NT2/D1 (cell line): ENCODE measurements at regions not wholly inside any gene's neighbourhood (a gene's known extent, or its start where the extent isn't known, plus 50 kb on each side); places are given as distances from the start of the nearest gene placed in this dataset.
A peak's percentile ranks its signal among the peaks of the same experiment; 100 is the strongest.

Source experiments
- DNase-seq: peaks from one replicate; pipeline ENCODE4 v3.0.0-alpha.2; 2011; ENCODE audit warnings: low read depth, low spot score
- H3K27me3 ChIP-seq: 2 replicates; pipeline ENCODE4 v1.6.0; 2011; ENCODE audit warnings: mild to moderate bottlenecking; ENCODE audit not compliant: insufficient read length, insufficient read depth
- H3K36me3 ChIP-seq: 2 replicates; pipeline ENCODE4 v1.6.1; 2011; ENCODE audit warnings: mild to moderate bottlenecking, low read length, mixed read lengths; ENCODE audit not compliant: insufficient read depth, insufficient read length
- H3K4me1 ChIP-seq: 2 replicates; pipeline ENCODE4 v1.5.1; 2011; ENCODE audit not compliant: insufficient read depth, insufficient read length
- H3K4me3 ChIP-seq: 2 replicates; pipeline ENCODE4 v1.5.1; 2011; ENCODE audit warnings: low read depth; ENCODE audit not compliant: insufficient read length
- H3K9ac ChIP-seq: 2 replicates; pipeline ENCODE4 v1.6.0; 2011; ENCODE audit warnings: low read depth; ENCODE audit not compliant: insufficient read length
- H3K9me3 ChIP-seq: 2 replicates; pipeline ENCODE4 v1.5.1; 2011; ENCODE audit warnings: mild to moderate bottlenecking, low read length; ENCODE audit not compliant: insufficient read depth
- SUZ12 ChIP-seq: IDR thresholded peaks from 2 replicates; pipeline ENCODE4 v1.6.1; 2011; ENCODE audit not compliant: insufficient read length, insufficient read depth; ENCODE audit errors: extremely low read depth
- YY1 ChIP-seq: IDR thresholded peaks from 2 replicates; pipeline ENCODE4 v1.6.1; 2011; ENCODE audit not compliant: insufficient read length, insufficient read depth
- ZNF274 ChIP-seq: IDR thresholded peaks from 2 replicates; pipeline ENCODE4 v1.6.1; 2011; ENCODE audit warnings: mild to moderate bottlenecking, low read depth, low read length

DNA sequence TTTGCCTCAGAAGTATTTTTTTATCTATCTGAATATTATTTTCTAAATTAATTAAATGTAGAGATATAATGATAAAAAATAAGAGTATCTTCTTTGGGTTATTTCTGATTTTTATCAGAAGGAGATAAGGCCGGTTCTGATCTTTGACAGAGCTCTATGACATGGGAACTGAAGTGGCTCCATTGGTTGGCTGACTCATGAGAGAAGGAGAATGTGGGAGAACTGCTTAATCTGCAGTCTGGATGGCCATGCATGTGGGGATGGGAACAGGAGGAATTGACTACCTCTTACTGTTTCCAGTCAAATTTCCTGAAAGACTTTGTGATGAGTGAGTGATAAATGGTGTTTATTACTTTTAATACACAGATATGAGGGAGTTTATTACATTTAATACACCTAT lies 155.8 kb upstream of the ATP2B1 start:
- H3K9ac ChIP-seq = no peak overlapping the region
- peaks cover 12% of the 10 kb centered on the region; the same call in 1 of the 2 replicates for H3K9me3 ChIP-seq
- no peak overlapping the region for H3K4me3 ChIP-seq
- no peak for TF ChIP-seq SUZ12
- TF ChIP-seq YY1 = no peak
- no peak for TF ChIP-seq ZNF274
- no peaks in the 10 kb centered on the region for H3K36me3 ChIP-seq
- no peak for DNase-seq
- no peaks in the 10 kb centered on the region for H3K27me3 ChIP-seq
- no peaks in the 10 kb centered on the region for H3K4me1 ChIP-seq

DNA sequence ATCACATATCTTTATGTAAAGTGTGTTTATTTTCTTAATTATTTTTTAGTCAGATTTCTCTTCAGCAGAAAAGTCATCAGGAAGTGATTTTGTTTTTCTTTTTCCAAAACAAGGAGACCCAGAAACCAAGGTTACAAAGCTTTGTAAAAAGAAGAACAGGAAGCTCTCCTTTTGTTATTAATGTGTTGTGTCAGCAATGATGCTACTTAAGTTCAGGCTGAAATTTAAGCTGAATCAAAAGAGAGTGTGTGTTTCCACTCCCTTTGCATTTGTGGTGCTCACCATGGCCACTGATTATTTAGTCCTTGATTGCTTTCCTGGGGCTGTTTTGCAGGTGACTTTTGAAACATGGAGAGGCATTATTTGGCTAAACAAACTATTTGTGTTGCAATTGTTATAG lies 155.3 kb upstream of the ATP2B1 start:
- H3K4me1 ChIP-seq = no peaks in the 10 kb centered on the region
- H3K4me3 ChIP-seq = no peak overlapping the region
- H3K36me3 ChIP-seq = no peaks in the 10 kb centered on the region
- no peaks in the 10 kb centered on the region for H3K27me3 ChIP-seq
- no peak for TF ChIP-seq YY1
- TF ChIP-seq SUZ12 = no peak
- no peak for TF ChIP-seq ZNF274
- DNase-seq = peak; percentile 28
- no peak overlapping the region for H3K9ac ChIP-seq
- H3K9me3 ChIP-seq = peaks cover 8% of the 10 kb centered on the region; the same call in 1 of the 2 replicates

DNA sequence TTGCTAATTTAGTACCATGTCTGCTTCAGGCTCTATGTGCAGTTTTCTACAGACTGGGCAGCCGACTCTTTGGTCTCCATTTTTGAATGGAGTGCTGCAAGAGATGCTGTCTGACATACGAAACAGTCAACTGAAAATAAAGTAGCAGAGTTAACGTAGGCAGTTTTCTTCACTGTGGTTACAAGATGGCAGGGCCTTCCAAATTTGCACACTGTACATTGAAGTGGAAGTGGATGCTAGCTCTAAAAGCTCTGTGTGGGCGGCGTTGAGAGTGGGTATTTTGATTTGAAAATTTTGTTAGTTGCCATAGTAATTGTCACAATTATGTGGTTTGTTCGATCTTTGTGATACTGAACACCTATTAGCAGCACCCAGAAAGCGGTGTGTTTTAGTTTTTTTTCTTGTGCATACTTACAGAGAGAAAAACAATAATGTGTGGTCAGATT lies 154.9 kb upstream of the ATP2B1 start:
- Histone ChIP-seq H3K9ac (no peak overlapping the region), H3K36me3 (no peaks in the 10 kb centered on the region), H3K4me1 (no peaks in the 10 kb centered on the region), H3K9me3 (peaks cover 6% of the 10 kb centered on the region; the same call in 1 of the 2 replicates), H3K4me3 (no peak overlapping the region), H3K27me3 (no peaks in the 10 kb centered on the region)
- TF ChIP-seq YY1 (no peak), ZNF274 (no peak), SUZ12 (no peak)
- no peak for DNase-seq

DNA sequence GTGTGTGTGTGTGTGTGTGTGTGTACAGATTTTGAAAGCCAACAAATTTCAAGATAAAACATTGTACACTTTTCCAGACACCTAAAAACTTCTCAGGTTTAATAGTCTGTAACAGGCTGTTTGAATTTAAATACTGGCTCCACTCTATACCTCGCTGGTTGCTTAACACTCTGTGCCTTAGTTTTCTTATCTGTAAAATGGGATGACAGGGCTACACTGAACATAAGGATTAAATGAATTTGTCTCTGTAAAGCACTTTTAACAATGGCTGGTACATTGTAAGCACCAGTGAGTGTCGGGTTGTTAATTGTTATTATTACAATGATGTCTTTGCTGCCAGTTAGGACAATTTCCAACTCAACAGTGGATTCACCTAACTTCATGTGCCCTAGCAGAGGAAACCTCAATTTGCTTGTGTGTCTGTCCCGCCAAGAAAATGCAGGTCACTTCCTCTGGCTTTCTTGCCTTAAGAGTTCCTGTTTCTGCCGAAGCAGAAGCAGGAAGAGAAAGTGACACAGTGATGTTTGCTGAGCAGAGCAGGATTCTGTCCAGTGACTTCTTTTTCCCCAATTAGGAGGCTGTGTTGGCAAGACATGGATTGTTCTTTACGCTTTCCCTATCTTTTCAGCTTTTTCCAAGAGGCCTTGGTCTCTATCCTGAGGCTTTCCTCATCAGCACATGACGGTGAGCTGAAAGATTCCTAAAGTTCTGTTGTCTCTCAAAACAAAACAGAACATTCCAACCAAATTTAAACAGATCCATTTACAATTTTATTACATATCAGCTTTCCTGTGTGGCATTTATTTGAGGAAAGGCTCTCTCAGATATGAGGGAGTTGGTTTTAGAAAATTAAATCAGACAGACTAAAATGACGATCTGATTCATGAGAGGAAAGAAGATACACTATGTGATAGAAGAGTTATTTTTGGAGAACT lies 154.1 kb upstream of the ATP2B1 start:
- no peak overlapping the region for H3K4me3 ChIP-seq
- H3K9me3 ChIP-seq = no peaks in the 10 kb centered on the region; the same call in 1 of the 2 replicates
- TF ChIP-seq SUZ12 = no peak
- no peak for TF ChIP-seq ZNF274
- TF ChIP-seq YY1 = no peak
- no peaks in the 10 kb centered on the region for H3K27me3 ChIP-seq
- DNase-seq = no peak
- no peaks in the 10 kb centered on the region for H3K4me1 ChIP-seq
- H3K9ac ChIP-seq = no peak overlapping the region
- H3K36me3 ChIP-seq = no peaks in the 10 kb centered on the region

DNA sequence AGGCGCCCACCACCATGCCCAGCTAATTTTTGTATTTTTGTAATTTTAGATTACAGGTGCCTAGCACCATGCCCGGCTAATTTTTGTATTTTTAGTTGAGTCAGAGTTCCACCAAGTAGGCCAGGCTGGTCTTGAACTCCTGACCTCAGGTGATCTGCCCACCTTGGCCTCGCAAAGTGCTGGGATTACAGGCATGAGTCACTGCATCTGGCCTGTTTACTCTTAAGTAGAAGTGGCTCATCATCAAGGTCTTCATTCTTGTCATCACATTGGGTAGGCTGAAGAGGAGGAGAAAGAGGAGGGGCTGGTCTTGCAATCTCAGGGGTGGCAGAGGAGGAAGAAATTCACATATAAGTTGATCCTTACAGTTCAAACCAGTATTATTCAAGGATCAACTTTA lies 152.4 kb upstream of the ATP2B1 start:
- TF ChIP-seq SUZ12 (no peak), ZNF274 (no peak), YY1 (no peak)
- DNase-seq = no peak
- H3K4me1 ChIP-seq = no peaks in the 10 kb centered on the region

DNA sequence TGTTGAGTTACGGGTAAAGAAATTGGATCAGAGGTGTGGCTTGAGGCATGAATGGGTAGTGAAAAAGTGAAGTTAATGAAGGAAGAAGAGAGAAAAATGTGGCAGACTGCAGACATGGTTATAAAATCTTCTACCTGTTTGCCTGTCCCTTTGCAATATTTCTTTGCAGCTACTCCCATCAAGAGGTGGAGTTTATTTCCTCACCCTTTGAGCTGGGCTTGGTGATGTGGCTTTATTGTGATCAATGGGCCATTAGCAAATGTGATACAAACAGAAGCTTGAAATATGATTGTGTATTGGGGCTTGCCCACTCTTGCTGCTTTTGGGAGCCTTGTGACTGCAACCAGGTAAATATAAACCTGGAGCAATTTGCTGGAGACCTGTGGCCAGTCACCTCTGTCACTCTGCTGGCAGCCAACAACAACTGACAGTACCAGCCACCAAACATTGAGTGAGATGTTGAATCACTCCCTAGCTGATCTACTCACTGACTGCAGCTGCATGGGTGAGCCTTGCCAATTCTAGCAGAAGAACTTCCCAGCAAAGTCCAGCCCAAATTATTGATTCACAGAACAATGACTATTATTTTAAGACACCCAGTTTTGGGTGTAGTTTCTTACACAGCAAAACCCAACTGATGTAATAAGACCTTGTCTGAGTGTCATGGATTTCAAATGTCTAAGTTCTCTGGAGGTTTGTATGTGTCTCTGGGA lies 151.0 kb upstream of the ATP2B1 start:
- no peaks in the 10 kb centered on the region for H3K9me3 ChIP-seq
- TF ChIP-seq ZNF274 = no peak
- TF ChIP-seq YY1 = no peak
- TF ChIP-seq SUZ12 = no peak
- no peak for DNase-seq

More for the DNA sequence above, 152.4 kb upstream of the ATP2B1 start:
- H3K27me3 ChIP-seq = no peaks in the 10 kb centered on the region
- H3K9ac ChIP-seq = no peak overlapping the region
- H3K4me3 ChIP-seq = no peak overlapping the region
- no peaks in the 10 kb centered on the region for H3K9me3 ChIP-seq
- H3K36me3 ChIP-seq = no peaks in the 10 kb centered on the region

DNA sequence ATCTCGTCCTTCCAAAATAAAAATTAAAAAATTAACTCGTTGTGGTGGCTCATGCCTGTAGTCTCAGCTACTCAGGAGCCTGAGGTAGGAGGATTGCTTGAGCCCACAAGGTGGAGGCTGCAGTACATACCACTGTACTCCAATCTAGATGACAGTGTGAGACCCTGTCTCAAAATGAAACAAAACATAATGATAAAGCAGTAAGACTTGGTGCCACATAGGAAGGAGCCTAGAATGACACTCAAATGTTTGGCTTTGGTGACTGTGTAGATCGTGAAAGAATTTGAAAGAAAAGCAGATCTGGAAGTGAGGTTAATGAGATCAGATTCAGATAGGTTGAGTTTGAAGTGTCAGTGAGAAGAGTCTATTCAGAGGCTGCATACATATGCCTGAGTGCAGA lies 150.1 kb upstream of the ATP2B1 start:
- no peak for TF ChIP-seq ZNF274
- TF ChIP-seq SUZ12 = no peak
- TF ChIP-seq YY1 = no peak
- Histone ChIP-seq H3K4me3 (no peak overlapping the region), H3K9me3 (no peaks in the 10 kb centered on the region), H3K4me1 (no peaks in the 10 kb centered on the region), H3K36me3 (no peaks in the 10 kb centered on the region), H3K27me3 (no peaks in the 10 kb centered on the region), H3K9ac (no peak overlapping the region)
- DNase-seq = no peak

More for the DNA sequence above, 151.0 kb upstream of the ATP2B1 start:
- H3K4me1 ChIP-seq = no peaks in the 10 kb centered on the region
- no peaks in the 10 kb centered on the region for H3K36me3 ChIP-seq
- no peak overlapping the region for H3K4me3 ChIP-seq
- H3K9ac ChIP-seq = no peak overlapping the region
- H3K27me3 ChIP-seq = no peaks in the 10 kb centered on the region
